GM19463 (cell line): ENCODE measurements at regions not wholly inside any gene's neighbourhood (a gene's known extent, or its start where the extent isn't known, plus 50 kb on each side); places are given as distances from the start of the nearest gene placed in this dataset.
"Not testable (repeated sequence)": the region's sequence is repeated elsewhere in the genome, so short reads cannot be mapped to it uniquely, and the experiment has no call there.

Source experiments
- ATAC-seq: cut with Tn5 transposase; IDR thresholded peaks from one replicate; pipeline ENCODE4 v1.9.1; 2021; ENCODE audit warnings: mild to moderate bottlenecking, moderate library complexity; ENCODE audit not compliant: unreplicated experiment

DNA sequence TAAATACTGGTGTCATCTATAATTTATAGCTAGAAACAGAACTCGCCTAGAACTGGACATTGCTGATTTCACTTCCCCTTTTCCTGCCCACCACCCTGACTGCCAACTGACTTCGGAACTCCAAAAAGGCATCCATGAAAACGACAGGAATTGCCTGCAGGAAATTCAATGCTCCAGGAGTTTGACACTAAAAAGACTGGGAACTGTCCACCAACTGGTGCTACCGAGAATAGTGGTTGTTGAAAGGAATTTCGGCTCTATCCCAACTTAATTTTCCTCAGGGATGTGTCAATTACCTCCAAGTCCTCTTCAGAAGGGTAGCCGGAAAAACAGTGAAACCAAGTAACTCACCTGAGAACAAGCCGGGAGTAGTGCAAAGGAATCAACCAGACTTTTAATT lies 440.0 kb downstream of the PRELID2 start:
- not testable (repeated sequence) for ATAC-seq

DNA sequence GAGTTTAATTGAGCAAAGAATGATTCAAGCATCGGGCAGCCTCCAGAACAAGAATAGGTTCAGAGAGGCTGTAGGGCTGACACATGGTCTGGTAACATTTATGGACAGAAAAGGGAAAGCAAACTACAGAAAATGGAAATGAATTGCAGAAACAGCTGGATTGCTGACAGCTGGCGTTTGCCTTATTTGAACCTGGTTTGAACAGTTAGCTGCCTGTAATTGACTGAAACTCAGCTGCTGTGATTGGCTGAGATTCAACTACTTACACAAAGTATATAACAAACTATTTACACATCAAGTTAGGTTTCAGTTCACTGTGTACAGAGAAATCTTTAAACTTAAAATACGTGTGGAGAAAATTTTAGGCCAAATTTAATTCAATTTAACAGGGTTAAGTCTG lies 441.7 kb downstream of the PRELID2 start:
- no peak for ATAC-seq

DNA sequence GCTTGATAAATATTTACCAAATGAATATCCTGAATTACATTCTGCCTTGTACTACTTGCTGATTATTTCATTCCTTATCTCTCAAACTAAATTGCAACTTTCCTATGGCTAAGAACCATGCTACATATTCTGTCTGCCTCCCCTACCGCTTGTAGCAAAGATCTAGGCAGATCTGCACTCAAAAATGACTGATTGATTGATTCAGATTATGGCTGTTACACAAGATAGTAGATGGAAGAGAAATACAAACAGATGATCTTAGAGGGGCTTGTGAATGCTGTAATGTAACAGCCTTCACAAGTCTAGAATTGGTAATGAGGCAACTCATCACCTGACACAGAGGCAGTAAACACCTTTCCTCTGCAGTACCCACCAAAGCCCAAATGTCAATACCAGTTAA lies 446.1 kb downstream of the PRELID2 start:
- ATAC-seq = no peak

DNA sequence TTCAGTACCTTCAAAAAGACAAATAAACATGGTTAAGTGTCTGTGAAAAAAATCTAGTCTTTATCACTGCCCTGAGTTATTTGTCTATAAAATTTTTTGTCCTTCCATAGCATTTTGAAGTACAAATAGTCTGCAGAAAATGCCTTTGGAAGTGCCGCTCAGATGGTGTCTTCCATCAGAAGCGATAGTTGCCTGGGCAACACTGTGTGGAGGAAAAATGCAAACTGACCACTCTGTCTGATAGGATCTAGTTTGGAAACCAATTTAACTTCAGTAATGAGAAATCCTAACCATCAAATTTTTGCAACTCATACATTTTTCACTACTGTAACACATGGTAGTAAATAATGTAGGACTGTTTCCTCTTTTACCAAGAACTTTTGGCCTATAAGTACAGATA lies 449.9 kb downstream of the PRELID2 start:
- no peak for ATAC-seq

DNA sequence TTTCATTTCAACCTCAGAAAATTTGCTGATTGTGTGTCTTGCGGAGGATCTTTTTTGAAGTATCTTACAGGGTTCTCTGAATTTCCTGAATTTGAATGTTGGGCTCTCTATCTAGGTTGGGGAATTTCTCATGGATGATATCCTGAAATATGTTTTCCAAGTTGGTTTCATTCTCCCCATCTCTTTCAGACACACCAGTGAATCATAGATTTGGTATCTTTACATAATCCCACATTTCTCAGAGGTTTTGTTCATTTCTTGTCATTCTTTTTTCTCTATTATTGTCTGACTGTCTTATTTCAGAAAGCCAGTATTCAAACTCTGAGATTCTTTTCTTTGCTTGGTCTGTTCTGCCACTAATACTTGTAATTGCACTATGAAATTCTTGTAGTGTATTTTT lies 456.9 kb downstream of the PRELID2 start:
- ATAC-seq = no peak

DNA sequence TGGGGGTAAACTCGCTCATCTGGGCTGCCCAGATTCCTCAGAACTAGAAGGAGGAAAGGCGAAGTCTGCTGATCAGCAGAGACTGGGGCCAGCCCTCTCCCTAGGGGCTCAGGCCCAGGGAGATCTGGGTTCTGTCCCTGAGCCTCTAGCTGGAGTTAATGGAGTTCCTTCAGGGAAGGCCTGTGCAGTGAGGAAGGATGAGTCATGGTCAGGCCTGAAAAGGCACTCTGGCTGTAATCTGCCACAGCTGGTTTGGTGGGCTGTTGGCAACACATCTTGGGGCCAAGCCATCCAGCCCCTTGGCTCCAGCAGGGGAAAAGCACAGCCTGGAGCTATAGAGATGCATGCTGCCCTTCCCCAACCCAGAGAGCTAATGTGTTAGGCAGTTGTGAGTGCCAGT lies 459.6 kb downstream of the PRELID2 start:
- ATAC-seq = no peak

DNA sequence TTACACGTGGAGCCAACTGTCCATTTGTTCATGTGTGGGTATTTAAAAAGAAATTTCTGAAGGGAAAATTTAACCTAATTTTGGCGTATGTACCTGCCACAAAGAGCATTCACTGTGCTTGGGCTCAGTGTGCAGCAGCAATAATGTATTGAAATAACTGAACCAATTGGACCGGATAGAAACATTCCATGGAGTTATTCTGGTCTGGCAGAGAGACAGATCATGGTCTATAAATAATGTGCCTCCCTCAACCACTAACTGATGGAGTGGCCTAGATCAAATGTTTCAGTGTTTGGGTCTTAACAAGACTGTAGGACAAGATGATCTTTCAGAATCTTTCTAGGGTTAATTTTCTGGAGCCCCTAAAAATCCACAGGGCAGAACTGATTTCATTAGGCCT lies 469.7 kb downstream of the PRELID2 start:
- no peak for ATAC-seq

DNA sequence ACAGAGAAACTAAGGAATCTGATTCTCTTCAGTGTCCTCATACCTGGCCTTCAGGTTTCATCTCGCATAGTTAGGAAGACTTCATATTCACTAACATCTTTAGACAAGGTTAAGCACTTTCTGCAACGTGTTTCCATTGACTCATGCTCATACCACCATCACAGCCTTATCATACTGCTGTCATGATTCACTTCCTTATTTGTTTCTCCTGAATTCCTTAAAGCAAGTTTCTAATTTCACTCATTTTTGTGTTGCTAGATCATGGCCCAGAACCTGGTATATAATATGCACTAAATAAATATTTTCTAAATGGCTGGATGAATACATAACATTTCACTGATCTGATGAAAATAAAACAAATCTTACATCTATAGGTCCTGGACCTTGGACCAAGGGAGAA lies 472.9 kb downstream of the PRELID2 start:
- no peak for ATAC-seq

DNA sequence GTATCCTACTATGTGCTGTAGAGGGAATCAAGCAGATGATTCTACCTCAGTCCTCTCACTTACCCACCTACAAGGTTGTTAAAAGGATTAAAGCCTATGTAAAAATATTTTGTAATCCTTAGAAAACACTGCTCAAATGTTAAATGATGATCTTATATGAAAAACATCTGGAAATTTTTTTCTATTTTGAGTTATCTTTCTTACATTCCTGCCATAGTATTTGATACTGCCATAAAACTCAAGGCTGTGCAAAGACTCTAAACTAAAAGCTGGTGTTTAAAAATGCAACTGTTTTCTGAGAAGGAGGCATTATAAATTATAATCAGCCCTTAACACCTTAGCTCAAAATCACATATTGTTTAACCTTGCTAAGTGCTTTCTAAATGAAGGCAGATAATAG lies 474.2 kb downstream of the PRELID2 start:
- no peak for ATAC-seq

DNA sequence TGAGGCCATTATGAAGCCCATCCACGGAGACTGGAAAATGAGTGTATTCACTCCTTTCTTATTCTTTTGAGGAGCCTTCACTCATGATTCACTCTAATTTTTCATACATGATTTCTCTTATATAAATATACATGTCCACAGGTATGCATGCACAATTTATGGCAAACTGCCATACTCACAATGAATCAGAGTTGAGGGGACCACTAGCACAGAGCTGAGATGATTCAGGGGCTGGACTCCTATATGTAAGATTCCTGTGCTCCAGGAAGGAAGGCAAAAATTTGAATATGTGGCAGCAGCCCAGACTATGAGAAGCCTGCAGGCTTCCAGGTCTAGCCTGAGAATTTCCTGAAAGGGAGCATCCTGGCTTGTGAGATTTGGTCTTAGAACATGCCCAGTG lies 484.6 kb downstream of the PRELID2 start:
- ATAC-seq = no peak

DNA sequence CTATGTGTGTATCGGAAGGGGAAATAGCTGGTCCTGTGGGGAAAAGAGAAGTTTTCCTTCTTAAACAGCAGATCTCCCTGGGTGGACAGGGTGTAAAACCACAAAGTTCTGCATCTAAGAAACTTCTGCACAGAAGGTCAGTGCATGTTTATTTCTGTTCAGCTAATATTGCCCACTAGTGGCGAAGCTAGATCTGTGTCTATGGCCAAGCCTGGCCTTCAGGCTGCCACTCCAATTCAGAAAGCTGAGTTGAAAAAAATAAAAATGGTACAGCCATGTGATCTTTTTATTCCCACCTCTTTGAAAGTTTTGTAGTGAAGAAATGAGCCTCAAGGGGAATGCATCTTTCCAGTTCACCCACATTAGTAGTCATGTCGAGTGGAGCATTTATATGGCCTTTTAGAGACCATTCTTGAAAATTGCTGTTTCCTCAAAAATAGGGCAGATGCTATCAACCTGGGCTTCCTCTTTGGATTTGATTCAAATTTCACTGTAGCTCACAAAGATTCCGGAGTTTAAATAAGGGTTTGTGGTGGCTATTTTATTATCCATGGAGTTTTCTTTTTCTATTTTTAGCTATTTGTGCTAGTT lies 488.0 kb downstream of the PRELID2 start:
- ATAC-seq = peak; percentile 74

DNA sequence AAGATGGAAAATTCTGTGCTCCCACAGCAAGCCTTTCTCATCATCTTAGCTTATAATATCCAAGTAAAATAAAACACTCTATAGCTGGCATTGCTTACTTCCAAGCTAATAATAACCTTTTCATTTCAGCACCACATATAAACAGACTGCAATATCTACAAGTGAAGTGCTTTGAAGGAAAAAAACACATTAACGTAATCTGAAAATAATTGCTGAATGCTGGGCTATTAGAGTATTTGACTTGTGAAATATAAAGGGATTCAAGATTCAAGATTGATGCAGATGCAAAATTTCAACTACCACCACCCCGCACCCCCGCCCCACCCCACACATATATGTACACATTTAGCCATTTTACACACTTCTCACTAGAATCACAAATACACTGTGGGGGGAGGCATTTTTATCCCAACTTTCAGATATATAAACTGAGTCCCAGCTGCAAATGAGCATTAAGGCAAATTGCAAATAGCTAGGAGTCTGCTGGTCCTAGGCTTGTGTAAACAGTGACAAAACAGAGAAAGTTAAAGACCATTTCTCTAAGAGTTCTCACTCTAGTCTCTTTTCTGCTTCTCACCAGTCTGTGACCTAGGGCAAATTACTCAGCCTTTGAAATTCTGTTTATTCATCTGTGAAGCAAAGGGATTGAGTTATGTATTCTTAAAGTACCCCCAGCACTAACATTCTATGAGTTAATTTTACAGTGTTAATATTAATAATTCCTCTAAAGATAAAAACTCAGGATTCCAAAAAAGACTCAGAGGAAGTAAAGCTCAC lies 489.4 kb downstream of the PRELID2 start:
- no peak for ATAC-seq

DNA sequence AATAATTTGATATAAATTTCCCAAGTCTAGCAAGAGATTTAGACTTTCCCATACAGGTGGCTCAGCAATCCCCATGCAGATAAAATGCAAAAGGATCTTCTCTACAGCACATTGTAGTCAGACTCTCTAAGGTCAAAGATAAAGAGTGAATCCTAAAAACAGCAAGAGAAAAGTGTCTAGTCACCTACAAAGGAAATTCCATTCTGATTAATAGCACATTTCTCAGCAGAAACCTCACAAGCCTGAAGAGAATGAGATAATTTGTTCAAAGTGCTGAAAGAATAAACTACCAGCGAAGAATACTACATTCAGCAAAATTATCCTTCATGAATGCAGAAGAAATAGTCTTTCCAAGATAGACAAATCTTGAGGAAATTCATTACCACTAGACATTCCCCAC lies 493.3 kb downstream of the PRELID2 start:
- ATAC-seq = no peak

DNA sequence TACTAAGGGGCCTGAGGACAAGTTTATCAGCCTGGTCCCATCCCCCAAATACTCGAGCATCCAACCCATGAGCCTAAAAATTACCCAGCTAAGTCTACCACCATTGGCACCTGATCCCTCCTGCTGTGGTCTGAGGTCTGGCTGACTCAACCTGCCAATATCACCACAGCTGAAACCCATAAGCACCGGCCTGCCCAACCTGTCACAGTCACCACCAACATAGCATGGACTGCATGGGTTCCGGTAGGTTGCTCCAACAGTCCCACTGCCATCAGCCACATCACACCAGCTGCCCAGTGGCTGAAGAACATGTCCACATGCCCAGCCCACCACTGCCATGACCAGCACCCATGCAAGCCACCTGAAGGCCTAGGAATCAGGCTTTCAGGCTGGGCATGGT lies 495.0 kb downstream of the PRELID2 start:
- no peak for ATAC-seq

DNA sequence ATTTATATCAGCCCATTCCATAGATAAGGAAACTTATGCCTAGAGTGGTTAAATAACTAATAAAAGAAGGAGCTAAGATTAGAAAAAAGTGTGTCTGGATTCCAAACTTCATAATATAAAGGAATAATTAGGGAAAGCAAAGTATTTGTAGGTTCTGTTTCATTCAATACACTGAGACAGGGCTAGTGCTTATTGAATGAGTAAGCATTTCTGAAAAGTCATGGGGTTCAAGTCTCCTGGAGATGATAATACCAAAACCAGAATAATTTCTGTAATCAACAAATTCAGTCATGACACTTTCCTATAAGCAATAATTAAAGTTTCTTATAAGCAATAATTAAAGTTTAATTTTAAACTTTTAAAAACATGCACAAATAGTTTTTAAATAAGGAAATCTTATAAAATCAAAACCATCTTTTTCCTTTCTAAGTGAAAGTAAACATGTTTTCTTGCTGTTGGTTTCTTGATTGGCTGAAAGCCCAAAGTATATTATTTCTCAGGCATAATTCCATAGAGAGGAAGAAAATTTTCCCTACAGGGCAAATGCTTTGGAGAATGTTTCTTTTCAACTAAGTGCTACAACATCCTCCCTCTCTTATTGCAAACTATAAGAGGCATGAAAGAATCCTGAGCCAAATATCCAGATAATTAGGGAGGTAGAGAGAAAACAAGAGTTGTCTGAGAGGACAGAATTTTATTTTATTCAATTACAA lies 510.2 kb downstream of the PRELID2 start:
- ATAC-seq = no peak

DNA sequence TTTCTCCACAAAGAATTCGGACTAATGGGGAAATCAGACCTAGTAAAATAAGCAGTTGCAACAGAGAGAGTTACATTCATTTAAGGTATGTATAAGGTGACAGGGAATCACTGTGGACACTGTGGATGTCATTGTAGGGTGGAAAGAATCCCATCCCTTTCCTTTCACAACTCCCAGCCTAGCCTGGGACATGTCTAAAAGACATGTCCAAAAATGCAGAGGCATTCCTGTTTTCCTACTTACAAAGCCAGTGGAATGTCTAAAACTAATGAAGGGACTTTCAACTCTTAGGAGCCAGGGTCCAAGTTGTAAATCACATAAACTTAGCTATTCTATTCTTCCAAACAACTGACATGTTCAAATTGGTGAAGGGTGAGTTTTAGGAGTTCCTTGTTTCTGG lies 511.0 kb downstream of the PRELID2 start:
- no peak for ATAC-seq

DNA sequence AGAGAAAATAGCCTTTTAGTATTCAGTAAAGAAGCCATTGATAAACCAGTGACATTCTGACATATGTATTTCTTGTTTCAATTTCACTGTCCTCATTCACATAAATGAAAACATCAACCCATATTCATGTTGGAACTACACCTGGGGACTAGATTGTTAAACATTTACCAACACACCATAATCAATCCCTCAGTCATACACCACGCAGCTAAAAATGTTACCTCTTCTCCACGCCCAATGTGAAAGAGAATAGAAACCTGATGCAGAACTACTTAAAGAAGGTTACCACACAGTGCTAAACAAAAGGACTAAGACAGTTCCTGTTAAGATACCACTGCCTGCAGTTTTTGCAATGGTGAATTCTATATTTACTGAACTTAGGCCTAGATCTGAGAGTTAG lies 518.9 kb downstream of the PRELID2 start:
- ATAC-seq = peak; percentile 92

DNA sequence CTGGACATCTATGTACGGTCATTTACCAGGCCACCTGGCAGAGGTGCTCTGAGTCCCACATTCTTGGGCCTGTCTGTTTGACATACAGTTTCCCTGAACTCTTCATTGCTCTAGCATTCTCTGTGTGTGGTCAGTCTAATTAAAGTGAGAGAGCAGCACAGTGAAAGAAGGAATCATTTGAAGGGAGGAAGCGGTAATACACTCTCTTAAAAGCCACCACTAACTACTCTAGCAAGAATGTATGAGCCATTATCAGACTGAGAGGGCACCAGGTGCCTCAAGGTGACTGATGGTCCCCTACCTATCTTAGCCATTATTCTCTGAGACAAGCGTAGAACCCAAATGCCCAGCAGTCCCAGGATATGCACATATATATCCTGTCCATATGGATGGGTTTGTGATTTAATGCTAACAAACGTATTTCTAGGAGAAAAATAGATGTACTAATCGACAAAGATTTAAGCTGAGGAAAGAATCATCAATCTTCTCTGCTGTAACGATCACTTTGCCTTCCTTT lies 527.2 kb downstream of the PRELID2 start:
- no peak for ATAC-seq

DNA sequence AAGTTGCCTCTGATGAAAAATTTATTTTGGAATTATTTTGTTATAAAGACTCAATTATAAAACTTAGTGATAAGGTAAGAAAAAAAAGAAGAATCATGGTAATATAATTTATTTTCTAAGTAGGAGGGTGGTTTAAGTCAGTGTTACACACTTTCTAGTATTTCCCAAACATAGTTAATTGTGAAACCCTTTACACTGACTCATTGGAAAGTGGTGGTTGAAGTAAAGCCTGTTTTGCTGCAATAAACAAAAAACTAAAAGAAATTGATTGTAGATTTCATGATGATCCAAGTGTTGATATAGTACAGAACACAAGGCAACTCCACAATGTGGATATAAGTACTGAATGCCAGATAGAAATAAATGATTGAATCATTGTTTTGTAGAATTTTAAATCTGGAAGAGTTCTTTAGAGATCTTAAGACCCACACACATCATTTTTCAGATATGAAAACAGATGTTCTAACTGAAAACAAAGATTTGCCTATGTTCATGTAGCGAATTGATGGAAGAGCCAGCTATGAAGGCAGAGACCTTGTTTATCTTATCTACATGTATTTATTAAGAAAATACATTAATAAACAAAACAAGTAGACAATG lies 539.8 kb downstream of the PRELID2 start:
- ATAC-seq = no peak

DNA sequence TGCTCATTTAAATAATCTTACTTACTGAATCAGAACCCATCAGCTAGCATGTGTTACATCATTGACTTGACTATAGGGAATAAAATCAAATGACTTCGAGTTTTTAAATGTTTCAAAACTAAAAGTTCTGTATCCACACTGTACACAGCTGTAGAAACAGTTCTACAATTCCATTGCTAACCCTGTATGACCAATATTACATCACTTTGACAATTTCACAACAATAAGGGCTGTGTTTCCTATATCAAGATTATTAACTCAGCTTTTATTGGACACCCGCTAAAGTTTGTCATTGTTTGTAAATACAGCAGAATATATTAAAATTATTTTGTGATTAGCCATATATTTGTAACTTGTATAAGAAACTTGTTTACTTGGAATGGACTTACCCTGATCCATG lies 540.8 kb downstream of the PRELID2 start:
- ATAC-seq = no peak

DNA sequence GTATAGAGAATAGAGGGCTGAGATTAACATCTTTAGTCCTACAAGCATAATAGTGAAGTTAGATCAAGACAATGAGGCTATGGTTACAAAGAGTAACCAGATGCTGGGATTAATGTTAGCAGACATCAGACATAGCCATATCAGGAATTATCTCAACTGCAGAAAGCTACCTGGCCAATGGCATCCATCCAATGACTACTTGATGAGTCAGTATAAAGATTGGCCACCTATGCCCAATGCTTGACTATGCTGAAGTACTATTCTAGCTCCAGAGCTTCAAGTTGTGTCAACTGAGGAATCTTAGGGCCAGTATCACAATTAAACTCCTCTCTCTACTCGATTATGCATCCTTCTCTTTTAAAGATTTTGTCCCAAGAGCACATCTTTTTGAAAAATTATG lies 541.4 kb downstream of the PRELID2 start:
- ATAC-seq = no peak

DNA sequence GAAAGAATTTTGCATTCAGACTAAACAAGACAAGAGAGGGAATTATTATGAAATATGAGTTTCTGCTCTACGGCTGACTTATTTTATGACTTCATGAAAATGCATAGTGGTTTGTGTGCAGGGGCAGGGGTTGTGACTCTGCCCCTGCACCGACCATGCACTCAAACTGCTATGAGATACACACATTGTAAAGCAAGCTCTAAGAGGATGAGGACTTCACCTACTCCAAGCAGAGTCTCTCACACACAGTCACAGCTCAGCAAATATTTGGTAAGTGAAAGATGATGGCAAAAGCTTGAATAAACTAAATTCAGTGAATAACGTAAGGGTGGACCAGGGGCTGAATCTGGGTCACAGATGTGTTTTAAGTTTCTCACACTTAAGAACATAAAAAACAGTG lies 542.9 kb downstream of the PRELID2 start:
- ATAC-seq = no peak
